ENCODE measurements at regions not wholly inside any gene's neighbourhood (a gene's known extent, or its start where the extent isn't known, plus 50 kb on each side); places are given as distances from the start of the nearest gene placed in this dataset.

GRCh38 chr6:14996892-14997291 is 249.0 kb upstream of the JARID2 start:
- no peak overlapping the region for H3K4me3 ChIP-seq (replicated peaks in 1 of 3; ENCODE audit: insufficient read depth in 1 of 3, low read depth in 2 of 3, low read length in 3 of 3)
- TF ChIP-seq ZNF230 (CRISPR knock-in tag; IDR thresholded peaks at IDR 0.05) (no peak), HDAC6 (IDR thresholded peaks at IDR 0.05; ENCODE audit: low read depth, low read length) (no peak), MED8 (CRISPR knock-in tag; IDR thresholded peaks at IDR 0.05; ENCODE audit: insufficient replicate concordance) (no peak), TIGD3 (CRISPR knock-in tag; IDR thresholded peaks at IDR 0.05; ENCODE audit: borderline replicate concordance) (no peak), CHD2 (IDR thresholded peaks at IDR 0.05; ENCODE audit: low read depth, low read length) (no peak), SRY (CRISPR knock-in tag; IDR thresholded peaks at IDR 0.05) (no peak), GLI4 (CRISPR knock-in tag; IDR thresholded peaks at IDR 0.05; ENCODE audit: borderline replicate concordance) (no peak), ZNF138 (CRISPR knock-in tag; IDR thresholded peaks at IDR 0.05; ENCODE audit: low read depth) (no peak), HNRNPUL1 (IDR thresholded peaks at IDR 0.05; ENCODE audit: low read depth, low read length) (no peak), DDIT3 (CRISPR knock-in tag; IDR thresholded peaks at IDR 0.05) (no peak), U2AF1 (optimal IDR thresholded peaks at IDR 0.05; ENCODE audit: low read depth, low read length) (no peak), ZNF878 (CRISPR knock-in tag; IDR thresholded peaks at IDR 0.05) (no peak)
- ChIA-PET CTCF (ENCODE audit: low intra/inter-chr PET ratio, low total read pairs) (no interaction called here), POLR2A (no interaction called here)
- H2AFZ ChIP-seq (ENCODE audit: low read length), result no peak overlapping the region
- no peak overlapping the region for H3K27ac ChIP-seq (ENCODE audit: extremely low read length, insufficient read depth, low read length)
- no peaks in the 10 kb centered on the region for H3K9me3 ChIP-seq (ENCODE audit: low read length)
- H3K4me2 ChIP-seq (ENCODE audit: low read depth, low read length), result no peak overlapping the region
- no peaks in the 10 kb centered on the region for H3K36me3 ChIP-seq (replicated peaks in 1 of 2; ENCODE audit: control insufficient read depth in 1 of 2, insufficient read depth in 2 of 2, low read length in 2 of 2)
- no peak overlapping the region for H3K9ac ChIP-seq (ENCODE audit: insufficient read depth, low read depth, low read length)
- no peak for ATAC-seq
- H3K27me3 ChIP-seq (ENCODE audit: control insufficient read depth in 1 of 2, insufficient read depth in 2 of 2, low read length in 2 of 2), result no peaks in the 10 kb centered on the region
- in situ Hi-C loops (cut with HindIII; ENCODE audit: extremely low pct_ligation_motif_present, low pct_unique_long_range_greater_than_20kb), result no loop called here
- no peaks in the 10 kb centered on the region for H3K79me2 ChIP-seq (ENCODE audit: insufficient read depth, low read length)
- no TSS peak for BruUV-seq (replicated peaks)
- no peak for DNase-seq (ENCODE audit: low spot score)
- H3K4me1 ChIP-seq (ENCODE audit: insufficient read depth, low read length), result no peaks in the 10 kb centered on the region
- intact Hi-C loops (cut with micrococcal nuclease; ENCODE audit: unreplicated experiment), result no loop called here
- no peaks in the 10 kb centered on the region for H4K20me1 ChIP-seq (ENCODE audit: insufficient read depth, low read length)
- 62% methylated on average over 4 of the region's 4 CpGs for WGBS (ENCODE audit: low lambda C conversion rate)
- FAIRE-seq, result no peak

Data from HepG2 (cell line).